Mesenchymal stem cell (in vitro differentiated cells and primary cell): ENCODE measurements at regions not wholly inside any gene's neighbourhood (a gene's known extent, or its start where the extent isn't known, plus 50 kb on each side); places are given as distances from the start of the nearest gene placed in this dataset.

Experiments used
- DNase-seq: peaks from one replicate; pipeline ENCODE4 v3.0.0-alpha.2; 2013
- H2AFZ ChIP-seq: one replicate; pipeline ENCODE4 v1.6.1; 2013; ENCODE audit warnings: low read depth, mild to moderate bottlenecking, control low read depth, inconsistent platforms, low read length, moderate library complexity
- H2AK5ac ChIP-seq: 2 replicates; pipeline ENCODE4 v1.6.1; 2013; ENCODE audit warnings: low read length, moderate library complexity, mild to moderate bottlenecking, inconsistent platforms; ENCODE audit not compliant: severe bottlenecking
- H2BK120ac ChIP-seq: one replicate; pipeline ENCODE4 v1.6.1; 2013; ENCODE audit warnings: low read depth, mild to moderate bottlenecking, inconsistent platforms, low read length, moderate library complexity
- H2BK12ac ChIP-seq, 2 experiments: one replicate each; pipeline ENCODE4 v1.6.1; 2013; ENCODE audit warnings: inconsistent platforms in 2 of 2, low read length in 2 of 2, mild to moderate bottlenecking in 2 of 2, moderate library complexity in 2 of 2, control low read depth in 1 of 2
- H2BK15ac ChIP-seq: one replicate; pipeline ENCODE4 v1.6.1; 2013; ENCODE audit warnings: mild to moderate bottlenecking, low read depth, inconsistent platforms; ENCODE audit not compliant: poor library complexity, severe bottlenecking
- H2BK5ac ChIP-seq: 2 replicates; pipeline ENCODE4 v1.6.1; 2013; ENCODE audit warnings: low read depth, mild to moderate bottlenecking, low read length, control low read depth, inconsistent platforms; ENCODE audit not compliant: poor library complexity, severe bottlenecking
- H3K14ac ChIP-seq, 2 experiments: one replicate each; pipeline ENCODE4 v1.6.1; 2013; ENCODE audit warnings: inconsistent platforms in 2 of 2, low read length in 2 of 2, control low read depth in 1 of 2, mild to moderate bottlenecking in 1 of 2, moderate library complexity in 1 of 2
- H3K18ac ChIP-seq, 2 experiments: one replicate each; pipeline ENCODE4 v1.6.1; 2013; ENCODE audit warnings: inconsistent platforms in 2 of 2, low read length in 2 of 2, control low read depth in 1 of 2, low read depth in 1 of 2, mild to moderate bottlenecking in 1 of 2
- H3K23ac ChIP-seq, 2 experiments: one replicate each; pipeline ENCODE4 v1.6.1; 2013; ENCODE audit warnings: inconsistent platforms in 2 of 2, low read length in 2 of 2, mild to moderate bottlenecking in 2 of 2, moderate library complexity in 2 of 2, control low read depth in 1 of 2
- H3K27ac ChIP-seq: 2 replicates; pipeline ENCODE4 v1.5.1; 2013; ENCODE audit warnings: mild to moderate bottlenecking, moderate library complexity, low read length, control low read depth, inconsistent platforms; ENCODE audit not compliant: poor library complexity, severe bottlenecking
- H3K27me3 ChIP-seq, 2 experiments: 2 replicates each; pipeline versions ENCODE4 v1.6.1 to v1.7.0; 2013; ENCODE audit warnings: low read length in 2 of 2, mild to moderate bottlenecking in 2 of 2, moderate library complexity in 2 of 2, control low read depth in 1 of 2, inconsistent platforms in 1 of 2; ENCODE audit not compliant: control insufficient read depth in 1 of 2, insufficient read depth in 1 of 2
- H3K36me3 ChIP-seq, 2 experiments: 2 replicates each; pipeline versions ENCODE4 v1.6.1 to v1.7.0; 2013; ENCODE audit warnings: low read length in 2 of 2, control low read depth in 1 of 2, inconsistent platforms in 1 of 2, low read depth in 1 of 2, mild to moderate bottlenecking in 1 of 2; ENCODE audit not compliant: insufficient read depth in 2 of 2, control insufficient read depth in 1 of 2
- H3K4ac ChIP-seq, 2 experiments: one replicate each; pipeline ENCODE4 v1.6.1; 2013; ENCODE audit warnings: inconsistent platforms in 2 of 2, low read length in 2 of 2, mild to moderate bottlenecking in 2 of 2, moderate library complexity in 2 of 2, control low read depth in 1 of 2, low read depth in 1 of 2
- H3K4me1 ChIP-seq: 2 replicates; pipeline ENCODE4 v1.6.1; 2013; ENCODE audit warnings: low read depth, low read length, control low read depth; ENCODE audit not compliant: control insufficient read depth, insufficient read depth
- H3K4me2 ChIP-seq: 2 replicates; pipeline ENCODE4 v1.6.1; 2013; ENCODE audit warnings: low read length, mild to moderate bottlenecking, inconsistent platforms; ENCODE audit not compliant: poor library complexity, severe bottlenecking
- H3K4me3 ChIP-seq, 2 experiments: 2 replicates each; pipeline versions ENCODE4 v1.5.1 to v1.7.0; 2013; ENCODE audit warnings: low read length in 2 of 2, mild to moderate bottlenecking in 2 of 2, control low read depth in 1 of 2, low read depth in 1 of 2; ENCODE audit not compliant: insufficient read depth in 1 of 2
- H3K79me1 ChIP-seq: replicated peaks from 2 replicates; pipeline ENCODE4 v1.6.1; 2013; ENCODE audit warnings: mild to moderate bottlenecking, control low read depth, low read length, inconsistent platforms; ENCODE audit not compliant: poor library complexity, severe bottlenecking
- H3K9ac ChIP-seq: 2 replicates; pipeline ENCODE4 v1.7.0; 2013; ENCODE audit warnings: mild to moderate bottlenecking, low read length, moderate library complexity
- H3K9me3 ChIP-seq: 2 replicates; pipeline ENCODE4 v1.7.0; 2013; ENCODE audit warnings: mild to moderate bottlenecking, low read length; ENCODE audit not compliant: control insufficient read depth
- H4K8ac ChIP-seq: one replicate; pipeline ENCODE4 v1.6.1; 2013; ENCODE audit warnings: inconsistent platforms, mild to moderate bottlenecking, low read length, moderate library complexity
- H4K91ac ChIP-seq: one replicate; pipeline ENCODE4 v1.6.1; 2013; ENCODE audit warnings: mild to moderate bottlenecking, low read length, inconsistent platforms
- WGBS: methylation state at CpG from one replicate; pipeline ENCODE4 v1.1.7; 2013; ENCODE audit warnings: mixed read lengths; 5-methylcytosine and 5-hydroxymethylcytosine counted together

DNA sequence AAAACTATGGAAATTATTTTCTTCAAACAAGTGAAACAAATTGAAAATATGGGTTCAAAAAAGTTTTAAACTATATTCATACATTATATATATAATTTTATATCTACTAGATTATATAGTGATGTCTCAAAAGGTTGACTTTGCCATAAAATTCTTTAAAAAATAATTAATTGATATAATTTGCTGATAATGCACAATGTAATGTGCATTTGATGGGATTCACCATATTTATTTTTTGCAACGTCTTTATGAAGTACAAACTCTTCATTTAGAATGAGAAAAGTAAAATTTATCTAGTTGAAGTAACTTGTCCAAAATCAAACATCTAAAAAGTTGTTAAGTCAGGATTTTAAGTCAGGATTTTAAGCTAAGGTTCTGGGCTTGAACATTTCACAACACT, 1954.5 kb upstream of the PCDH20 start:
- Histone ChIP-seq H2BK15ac (no peak overlapping the region), H2AK5ac (no peak overlapping the region), H3K23ac (no peak overlapping the region), H3K18ac (no peak overlapping the region), H3K4me2 (no peak overlapping the region), H2BK5ac (no peak overlapping the region), H3K9ac (no peak overlapping the region), H4K8ac (no peak overlapping the region), H3K4ac (no peak overlapping the region), H3K9me3 (no peaks in the 10 kb centered on the region), H3K4me3 (no peak overlapping the region), H2BK120ac (no peak overlapping the region), H3K27ac (no peak overlapping the region), H3K79me1 (no peaks in the 10 kb centered on the region), H3K14ac (no peak overlapping the region), H3K4me1 (no peaks in the 10 kb centered on the region), H2BK12ac (no peak overlapping the region), H2AFZ (no peak overlapping the region), H3K36me3 (no peaks in the 10 kb centered on the region), H4K91ac (no peak overlapping the region), H3K27me3 (no peaks in the 10 kb centered on the region)
- DNase-seq = no peak
- no CpG with 5 or more reads among the region's 1 CpG for WGBS

DNA sequence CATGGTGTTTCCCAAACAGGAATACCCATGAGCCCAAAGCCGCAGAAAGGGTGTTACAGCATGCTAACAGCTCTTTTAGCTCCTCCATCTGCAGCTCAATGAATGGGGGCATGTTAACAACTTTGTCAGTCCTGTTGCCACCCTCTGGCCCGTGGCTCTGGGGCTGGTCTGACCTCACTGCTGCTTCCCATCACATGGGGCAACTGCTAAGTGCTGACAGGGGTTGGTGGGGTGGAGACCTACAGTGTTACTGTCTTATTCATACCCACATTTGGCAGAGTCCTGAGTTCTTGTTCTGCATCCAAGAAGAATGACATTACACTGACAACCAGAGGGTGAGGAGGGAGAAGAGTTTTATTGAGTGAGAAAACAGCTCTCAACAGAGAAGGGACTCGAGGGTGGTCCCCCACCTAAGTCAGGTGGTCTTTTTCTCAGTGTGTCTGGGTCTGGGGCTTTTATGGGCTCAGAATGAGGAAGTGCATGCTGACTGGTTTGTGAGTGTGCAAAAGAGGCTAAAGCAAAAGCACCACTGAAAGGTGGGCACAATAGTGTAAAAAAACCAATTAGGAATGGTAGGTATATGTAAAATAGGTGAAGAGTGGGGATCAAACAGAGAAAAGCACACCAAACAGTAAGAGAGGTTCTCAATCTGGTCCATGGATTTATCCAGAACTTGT, 1952.0 kb upstream of the PCDH20 start:
- no peaks in the 10 kb centered on the region for H3K9me3 ChIP-seq
- DNase-seq = no peak
- no peak overlapping the region for H2BK5ac ChIP-seq
- H3K4me1 ChIP-seq = no peaks in the 10 kb centered on the region
- H2AK5ac ChIP-seq = no peak overlapping the region
- no peaks in the 10 kb centered on the region for H3K27me3 ChIP-seq
- no peaks in the 10 kb centered on the region for H3K36me3 ChIP-seq
- no peak overlapping the region for H3K4me3 ChIP-seq
- no peak overlapping the region for H3K4me2 ChIP-seq
- peak overlapping the region in 1 of 2 experiments; percentile 86 for H3K14ac ChIP-seq
- H3K23ac ChIP-seq = no peak overlapping the region
- no peak overlapping the region for H2AFZ ChIP-seq
- no peak overlapping the region for H2BK15ac ChIP-seq
- no peak overlapping the region for H4K8ac ChIP-seq
- H3K27ac ChIP-seq = no peak overlapping the region
- no peak overlapping the region for H3K9ac ChIP-seq
- H2BK120ac ChIP-seq = no peak overlapping the region
- WGBS = 64% methylated on average over 3 of the region's 3 CpGs
- no peak overlapping the region for H4K91ac ChIP-seq
- no peak overlapping the region for H3K18ac ChIP-seq
- no peaks in the 10 kb centered on the region for H3K79me1 ChIP-seq
- H3K4ac ChIP-seq = no peak overlapping the region
- H2BK12ac ChIP-seq = no peak overlapping the region

DNA sequence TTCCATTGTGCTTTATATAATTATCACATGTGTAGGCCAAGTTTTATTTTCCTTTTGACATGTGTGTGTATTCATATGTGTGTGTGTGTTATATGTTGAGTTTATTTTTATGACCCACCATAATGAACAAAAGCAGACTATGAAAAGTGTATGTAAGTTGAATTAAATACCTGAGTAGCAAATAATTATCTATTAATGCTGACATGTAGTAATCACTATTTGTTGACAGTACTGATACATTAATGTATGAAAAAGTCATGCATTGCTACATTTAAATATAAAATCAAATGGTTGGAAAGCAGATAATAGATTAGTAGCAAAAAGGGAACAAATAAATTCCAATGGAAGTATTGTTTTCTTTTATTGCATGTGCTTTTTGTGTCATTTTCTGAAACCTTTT, 1948.5 kb upstream of the PCDH20 start:
- no peak overlapping the region for H3K18ac ChIP-seq
- H3K4me3 ChIP-seq = no peak overlapping the region
- no peak overlapping the region for H3K9ac ChIP-seq
- no peak overlapping the region for H3K4me2 ChIP-seq
- H2BK5ac ChIP-seq = no peak overlapping the region
- H3K36me3 ChIP-seq = no peaks in the 10 kb centered on the region
- no peaks in the 10 kb centered on the region for H3K79me1 ChIP-seq
- H3K27ac ChIP-seq = no peak overlapping the region
- no peak overlapping the region for H4K8ac ChIP-seq
- DNase-seq = no peak
- no peak overlapping the region for H3K23ac ChIP-seq
- no peak overlapping the region for H2AK5ac ChIP-seq
- no peaks in the 10 kb centered on the region for H3K9me3 ChIP-seq
- no peak overlapping the region for H4K91ac ChIP-seq
- no peak overlapping the region for H2AFZ ChIP-seq
- H3K14ac ChIP-seq = no peak overlapping the region
- H3K27me3 ChIP-seq = no peaks in the 10 kb centered on the region
- H3K4me1 ChIP-seq = no peaks in the 10 kb centered on the region
- no peak overlapping the region for H3K4ac ChIP-seq
- no peak overlapping the region for H2BK12ac ChIP-seq
- H2BK15ac ChIP-seq = no peak overlapping the region
- no peak overlapping the region for H2BK120ac ChIP-seq

DNA sequence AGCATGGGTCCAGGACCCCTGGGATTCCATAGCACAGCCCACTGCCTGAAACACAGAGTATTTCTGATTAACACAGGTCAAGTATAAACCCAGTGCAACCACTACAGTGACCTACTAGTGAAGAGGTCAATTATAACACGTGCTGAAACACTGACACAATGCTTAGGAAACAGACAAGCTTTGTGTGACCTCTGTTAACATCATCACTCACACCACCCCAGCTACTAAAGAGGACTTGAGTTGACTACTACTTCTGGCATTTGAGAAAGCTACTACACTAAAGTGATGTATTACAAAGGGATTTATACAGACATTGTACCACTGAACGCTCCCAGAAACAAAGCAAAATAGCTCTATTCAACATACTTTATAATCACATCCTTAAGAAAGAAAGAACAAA, 1935.9 kb upstream of the PCDH20 start:
- no peak overlapping the region for H2BK120ac ChIP-seq
- H3K14ac ChIP-seq = no peak overlapping the region
- H4K91ac ChIP-seq = no peak overlapping the region
- no peaks in the 10 kb centered on the region for H3K27me3 ChIP-seq
- DNase-seq = peak; percentile 1
- H4K8ac ChIP-seq = no peak overlapping the region
- no peak overlapping the region for H3K4me2 ChIP-seq
- no peak overlapping the region for H3K23ac ChIP-seq
- H2AK5ac ChIP-seq = no peak overlapping the region
- peak overlapping the region in 1 of 2 experiments; percentile 21 for H3K18ac ChIP-seq
- no peaks in the 10 kb centered on the region for H3K36me3 ChIP-seq
- no peaks in the 10 kb centered on the region for H3K79me1 ChIP-seq
- no peak overlapping the region for H3K9ac ChIP-seq
- H3K4me3 ChIP-seq = no peak overlapping the region
- 58% methylated on average over 1 of the region's 2 CpGs for WGBS
- H2BK5ac ChIP-seq = no peak overlapping the region
- no peaks in the 10 kb centered on the region for H3K9me3 ChIP-seq
- H3K4ac ChIP-seq = no peak overlapping the region
- no peaks in the 10 kb centered on the region for H3K4me1 ChIP-seq
- H2BK15ac ChIP-seq = no peak overlapping the region
- no peak overlapping the region for H3K27ac ChIP-seq
- no peak overlapping the region for H2BK12ac ChIP-seq
- H2AFZ ChIP-seq = no peak overlapping the region
